IPS DF 4.7 (cell line): ENCODE measurements at regions not wholly inside any gene's neighbourhood (a gene's known extent, or its start where the extent isn't known, plus 50 kb on each side); places are given as distances from the start of the nearest gene placed in this dataset.

Experiments used
- DNase-seq: peaks from one replicate; pipeline ENCODE4 v3.0.0-alpha.2; 2013; ENCODE audit warnings: low spot score; ENCODE audit errors: extremely low read depth

DNA sequence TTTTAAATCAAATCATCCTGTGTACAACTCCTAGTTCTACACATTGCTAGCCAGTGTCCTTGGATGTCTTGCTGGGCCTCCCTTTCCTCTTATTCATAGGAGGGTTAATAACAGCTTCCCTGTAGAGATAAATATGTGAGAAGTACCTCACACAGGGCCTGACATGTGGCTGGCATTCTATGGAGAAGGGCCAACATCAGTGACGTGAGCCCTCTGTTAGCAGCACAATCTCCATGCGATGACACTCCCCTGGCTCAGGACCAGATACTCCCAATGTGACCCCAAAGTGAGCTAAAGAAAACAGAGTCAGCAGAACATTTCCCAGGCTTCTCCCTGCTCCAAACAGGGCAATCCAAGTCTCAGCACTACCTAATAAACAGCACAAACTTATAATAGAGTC is 818.4 kb downstream of the DIAPH3 start:
- DNase-seq = no peak

- no peak for DNase-seq
These were observed 816.6 kb downstream of the DIAPH3 start for GRCh38 chr13:59346999-59347723.

GRCh38 chr13:59348617-59349016 is 815.1 kb downstream of the DIAPH3 start:
- no peak for DNase-seq

- no peak for DNase-seq
These were observed 811.1 kb downstream of the DIAPH3 start for GRCh38 chr13:59352600-59352999.

DNA sequence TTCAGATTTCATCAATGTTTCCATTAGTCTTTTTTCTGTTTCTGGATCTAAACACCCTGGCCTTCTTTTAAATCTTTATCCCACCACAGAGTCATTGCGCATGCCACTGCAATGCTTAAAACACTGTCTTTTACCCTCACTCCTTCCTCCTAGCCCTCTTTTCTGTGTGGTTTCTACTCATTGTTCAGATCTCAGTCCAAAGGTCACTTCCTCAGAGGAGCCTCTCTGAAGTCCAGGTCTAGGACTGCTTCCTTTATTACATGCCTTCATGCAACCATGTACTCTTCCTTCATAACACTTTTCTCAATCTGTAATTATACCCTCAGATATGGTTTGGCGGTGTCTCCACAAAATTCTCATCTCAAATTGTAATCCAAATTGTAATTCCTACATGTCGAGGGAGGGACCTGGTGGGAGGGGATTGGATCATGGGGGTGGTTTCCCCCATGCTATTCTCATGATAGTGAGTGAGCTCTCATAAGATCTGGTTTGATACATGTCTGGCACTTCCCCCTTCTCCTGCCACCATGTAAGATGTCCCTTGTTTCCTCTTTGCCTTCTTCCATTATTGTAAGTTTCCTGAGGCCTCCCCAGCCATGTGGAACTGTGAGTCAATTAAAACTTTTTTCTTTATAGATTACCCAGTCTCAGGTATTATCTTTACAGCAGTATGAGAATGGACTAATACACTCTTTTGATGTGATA is 808.9 kb downstream of the DIAPH3 start:
- DNase-seq = no peak

- no peak for DNase-seq
These were observed 807.1 kb downstream of the DIAPH3 start for GRCh38 chr13:59356607-59357006.

GRCh38 chr13:59358014-59358413 is 805.7 kb downstream of the DIAPH3 start:
- no peak for DNase-seq

DNA sequence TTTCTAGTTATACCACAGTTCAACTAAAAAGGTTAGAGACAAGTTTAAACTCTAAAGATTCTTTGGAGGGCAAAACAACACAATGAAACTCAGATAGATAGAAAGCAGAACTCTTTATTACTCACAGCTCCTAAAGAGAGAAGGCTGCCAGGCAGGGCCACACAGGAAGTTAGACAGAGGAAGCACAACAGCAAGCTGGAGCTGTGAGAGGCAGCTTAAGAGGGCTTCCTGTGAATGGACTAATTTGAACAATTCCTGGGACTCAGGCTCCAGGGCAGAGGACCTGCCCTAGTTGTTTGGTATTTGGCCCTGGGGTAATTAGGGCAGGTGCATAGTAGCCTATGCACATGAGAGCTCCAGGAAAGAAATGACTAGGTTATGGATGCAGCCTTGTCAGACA is 803.6 kb downstream of the DIAPH3 start:
- DNase-seq = no peak

DNA sequence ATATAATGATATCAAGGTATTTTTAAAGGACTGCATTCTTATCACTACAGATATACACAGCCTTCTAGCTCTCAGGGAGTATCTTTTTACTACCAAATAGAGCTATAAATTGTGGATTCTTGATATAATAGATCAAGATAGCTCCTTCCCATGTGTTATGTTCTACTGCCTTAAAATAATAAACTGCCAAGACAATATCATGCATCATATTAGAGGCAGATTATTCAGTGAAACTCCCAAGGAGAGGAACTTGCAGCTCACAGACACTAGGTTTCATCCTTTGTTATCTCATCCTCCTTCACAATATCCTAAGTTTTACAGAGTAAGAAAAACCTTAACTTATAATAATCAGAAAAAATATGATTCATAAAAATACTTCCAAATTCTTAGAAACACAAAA is 802.8 kb downstream of the DIAPH3 start:
- no peak for DNase-seq

DNA sequence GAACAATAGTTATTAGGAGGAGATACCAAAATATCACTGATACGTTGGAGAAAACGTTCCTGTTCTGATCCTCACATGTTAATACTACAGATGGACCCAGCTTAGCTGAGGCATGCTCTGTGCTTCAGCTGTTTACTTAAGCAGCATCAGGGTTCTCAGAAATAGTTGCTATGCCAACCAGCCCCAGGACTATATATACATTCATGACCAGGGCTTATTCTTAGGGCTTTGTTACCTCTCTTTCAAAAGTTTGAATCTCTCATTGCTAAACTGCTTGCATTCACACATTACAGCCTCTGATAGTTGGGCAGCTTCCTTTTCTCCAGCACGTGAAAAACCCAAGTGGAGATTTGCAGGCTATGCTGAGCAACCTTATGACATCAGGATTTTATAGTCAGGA is 800.4 kb downstream of the DIAPH3 start:
- no peak for DNase-seq

- DNase-seq = no peak
These were observed 799.8 kb downstream of the DIAPH3 start for GRCh38 chr13:59363947-59364346.

DNA sequence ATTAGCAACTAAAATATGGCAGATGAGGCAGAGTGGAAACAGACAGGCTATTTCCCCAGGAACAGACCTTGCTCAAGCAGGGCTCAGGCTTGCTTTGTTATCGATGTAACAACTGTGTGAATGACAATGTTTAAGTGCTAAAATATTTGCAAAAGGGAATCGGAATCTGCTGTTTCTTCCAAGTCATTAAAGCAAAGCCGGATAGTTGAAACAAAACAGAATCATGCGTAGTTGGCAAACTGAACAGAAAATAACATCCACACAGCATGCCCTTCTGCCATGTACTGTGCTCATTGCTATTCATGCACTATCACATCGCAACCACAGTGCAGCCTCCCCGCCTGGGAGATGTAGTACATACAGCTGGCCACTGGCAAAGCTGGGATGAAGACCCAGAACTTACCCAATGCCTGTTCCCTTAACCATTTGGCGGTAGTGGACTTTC is 799.1 kb downstream of the DIAPH3 start:
- DNase-seq = no peak

DNA sequence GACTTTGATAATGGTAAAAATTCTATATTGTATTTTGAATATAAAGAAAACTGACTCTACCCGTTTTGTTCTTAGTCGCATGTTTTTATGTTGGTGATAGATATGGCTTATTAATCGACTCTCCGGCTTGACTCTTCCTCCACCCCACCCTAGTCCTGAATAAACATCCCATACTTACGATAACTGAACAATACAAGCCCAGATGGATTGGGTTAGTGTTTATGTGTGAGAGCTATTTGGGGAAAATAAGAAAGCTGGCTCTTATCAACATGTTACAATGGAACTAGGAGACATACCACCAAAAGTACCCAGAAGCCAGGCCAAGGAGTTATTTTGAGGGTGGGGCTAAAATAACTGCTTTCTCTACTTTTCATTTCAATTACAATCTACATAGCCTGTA is 796.3 kb downstream of the DIAPH3 start:
- no peak for DNase-seq

GRCh38 chr13:59367904-59368303 is 795.8 kb downstream of the DIAPH3 start:
- no peak for DNase-seq

- DNase-seq = no peak
These were observed 795.0 kb downstream of the DIAPH3 start for GRCh38 chr13:59368693-59369092.

- DNase-seq = no peak
These were observed 792.5 kb downstream of the DIAPH3 start for GRCh38 chr13:59371229-59371628.

GRCh38 chr13:59373341-59373740 is 790.4 kb downstream of the DIAPH3 start:
- no peak for DNase-seq

- no peak for DNase-seq
These were observed 789.0 kb downstream of the DIAPH3 start for GRCh38 chr13:59374691-59375090.

DNA sequence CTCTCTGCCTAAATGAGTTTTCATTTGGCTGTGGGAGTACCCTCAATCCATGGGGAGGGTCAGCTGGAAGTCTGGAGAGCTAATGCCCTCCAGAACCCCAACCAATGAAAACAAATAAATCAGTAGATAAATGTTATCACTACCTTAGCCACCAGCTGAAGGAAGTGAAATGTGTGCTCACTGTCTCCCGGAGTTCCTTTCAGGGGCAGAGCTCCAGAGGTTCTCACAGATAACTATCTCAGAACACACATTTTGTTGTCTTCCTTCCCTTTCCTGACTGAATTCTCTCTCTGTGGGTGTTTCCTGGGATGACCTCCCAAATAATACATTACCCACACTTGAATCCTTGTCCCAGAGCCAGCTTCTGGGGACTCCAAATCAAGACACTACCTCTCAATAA is 779.6 kb downstream of the DIAPH3 start:
- DNase-seq = no peak

- no peak for DNase-seq
These were observed 772.0 kb downstream of the DIAPH3 start for GRCh38 chr13:59391696-59392095.

- no peak for DNase-seq
These were observed 771.4 kb downstream of the DIAPH3 start for GRCh38 chr13:59392328-59392727.

GRCh38 chr13:59394496-59394895 is 769.2 kb downstream of the DIAPH3 start:
- DNase-seq = no peak

GRCh38 chr13:59398127-59398526 is 765.6 kb downstream of the DIAPH3 start:
- DNase-seq = no peak
